ENCODE measurements at regions not wholly inside any gene's neighbourhood (a gene's known extent, or its start where the extent isn't known, plus 50 kb on each side); places are given as distances from the start of the nearest gene placed in this dataset.

DNA sequence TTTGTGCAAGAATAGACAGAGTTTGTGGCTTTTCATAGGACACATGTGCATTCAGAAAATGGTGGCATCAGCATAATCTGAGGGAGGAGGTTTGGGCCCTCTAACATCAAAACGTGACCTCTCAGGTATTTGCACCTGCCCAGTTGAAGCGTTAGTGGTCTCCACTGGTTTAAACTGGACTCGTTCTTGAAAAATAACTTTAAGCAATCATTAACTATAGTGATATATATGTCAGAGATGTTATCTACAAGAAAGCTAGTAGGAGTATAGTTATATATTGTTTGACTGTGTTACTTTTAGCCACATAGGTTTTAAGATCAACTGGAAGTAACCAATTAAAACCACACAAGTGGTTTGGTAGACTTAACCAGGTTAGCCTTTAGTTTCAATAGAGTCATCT is 607.4 kb downstream of the MAFB start:
- Histone ChIP-seq H3K27me3 (no peaks in the 10 kb centered on the region), H3K27ac (no peak overlapping the region), H3K4me3 (ENCODE audit: low read depth in 1 of 2, low read length in 1 of 2) (no peak overlapping the region), H3K4me1 (ENCODE audit: control insufficient read depth in 1 of 2, insufficient read depth in 1 of 2, low read depth in 1 of 2, low read length in 1 of 2) (no peaks in the 10 kb centered on the region), H3K36me3 (no peaks in the 10 kb centered on the region), H3K9me3 (no peaks in the 10 kb centered on the region)
- TF ChIP-seq, protein P1, sequence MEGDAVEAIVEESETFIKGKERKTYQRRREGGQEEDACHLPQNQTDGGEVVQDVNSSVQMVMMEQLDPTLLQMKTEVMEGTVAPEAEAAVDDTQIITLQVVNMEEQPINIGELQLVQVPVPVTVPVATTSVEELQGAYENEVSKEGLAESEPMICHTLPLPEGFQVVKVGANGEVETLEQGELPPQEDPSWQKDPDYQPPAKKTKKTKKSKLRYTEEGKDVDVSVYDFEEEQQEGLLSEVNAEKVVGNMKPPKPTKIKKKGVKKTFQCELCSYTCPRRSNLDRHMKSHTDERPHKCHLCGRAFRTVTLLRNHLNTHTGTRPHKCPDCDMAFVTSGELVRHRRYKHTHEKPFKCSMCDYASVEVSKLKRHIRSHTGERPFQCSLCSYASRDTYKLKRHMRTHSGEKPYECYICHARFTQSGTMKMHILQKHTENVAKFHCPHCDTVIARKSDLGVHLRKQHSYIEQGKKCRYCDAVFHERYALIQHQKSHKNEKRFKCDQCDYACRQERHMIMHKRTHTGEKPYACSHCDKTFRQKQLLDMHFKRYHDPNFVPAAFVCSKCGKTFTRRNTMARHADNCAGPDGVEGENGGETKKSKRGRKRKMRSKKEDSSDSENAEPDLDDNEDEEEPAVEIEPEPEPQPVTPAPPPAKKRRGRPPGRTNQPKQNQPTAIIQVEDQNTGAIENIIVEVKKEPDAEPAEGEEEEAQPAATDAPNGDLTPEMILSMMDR (IDR thresholded peaks at IDR 0.05) = no peak

DNA sequence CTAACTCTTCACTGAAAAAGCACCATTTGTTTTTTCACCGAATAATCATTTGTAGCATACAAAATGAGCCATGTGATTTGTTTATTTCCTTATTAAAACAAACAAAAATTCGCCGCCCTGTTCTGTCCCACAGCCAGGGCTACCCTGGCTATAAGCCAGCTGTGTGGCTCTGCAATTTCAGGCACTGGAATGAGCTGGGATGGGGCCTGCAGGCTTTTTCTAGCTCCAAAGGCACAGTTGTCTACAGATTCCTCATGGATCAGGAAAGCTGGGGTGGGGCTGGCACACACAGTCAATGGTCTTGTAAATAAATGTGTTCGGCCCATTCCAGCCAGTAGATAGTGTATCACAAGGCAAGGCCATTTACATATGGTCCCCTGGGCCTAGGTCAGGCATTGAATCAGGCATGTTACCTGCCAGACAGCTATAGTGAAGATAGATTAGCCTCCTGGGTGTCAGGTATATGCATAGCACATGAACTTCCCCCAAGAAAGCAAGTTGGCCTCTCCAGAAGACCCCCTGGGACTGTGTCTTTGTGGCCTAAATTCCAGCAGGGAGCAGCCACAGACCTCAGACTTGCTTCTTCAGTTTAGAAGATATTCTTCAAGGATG is 608.9 kb downstream of the MAFB start:
- no peaks in the 10 kb centered on the region for H3K4me1 ChIP-seq (ENCODE audit: control insufficient read depth in 1 of 2, insufficient read depth in 1 of 2, low read depth in 1 of 2, low read length in 1 of 2)
- no peak overlapping the region for H3K4me3 ChIP-seq (ENCODE audit: low read depth in 1 of 2, low read length in 1 of 2)
- no peaks in the 10 kb centered on the region for H3K27me3 ChIP-seq
- TF ChIP-seq, protein P1 (IDR thresholded peaks at IDR 0.05) = no peak
- H3K36me3 ChIP-seq = no peaks in the 10 kb centered on the region
- no peaks in the 10 kb centered on the region for H3K9me3 ChIP-seq
- no peak overlapping the region for H3K27ac ChIP-seq

DNA sequence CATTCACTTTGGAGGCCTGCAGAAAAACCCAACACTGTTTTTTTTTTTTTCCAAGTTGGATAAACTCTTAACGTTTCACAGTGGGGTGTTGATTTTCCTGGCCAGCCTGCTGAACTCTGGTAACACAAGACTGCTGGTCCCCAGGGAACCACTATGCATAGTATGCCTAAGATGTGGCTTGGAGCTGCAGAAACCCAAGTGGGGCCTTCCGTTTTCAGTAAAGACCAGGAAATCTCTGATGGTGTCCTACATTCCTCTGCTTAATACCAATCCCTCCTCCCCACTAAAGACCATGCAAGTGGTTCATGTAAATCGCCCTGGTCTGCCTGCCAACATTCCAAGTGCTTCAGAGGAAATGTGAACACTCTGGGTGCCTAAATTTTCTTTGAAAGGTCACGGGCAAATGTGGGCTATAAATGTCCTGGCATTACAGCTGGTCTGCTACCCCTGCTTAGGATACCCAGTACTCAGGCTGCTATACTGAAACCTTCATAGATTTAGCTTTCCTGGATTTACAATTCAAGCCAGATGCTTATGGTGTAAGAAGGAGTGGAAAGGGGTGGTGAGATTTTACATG is 615.4 kb downstream of the MAFB start:
- Histone ChIP-seq H3K4me3 (ENCODE audit: low read depth in 1 of 2, low read length in 1 of 2) (no peak overlapping the region), H3K36me3 (no peaks in the 10 kb centered on the region), H3K27ac (no peak overlapping the region), H3K9me3 (no peaks in the 10 kb centered on the region), H3K4me1 (ENCODE audit: control insufficient read depth in 1 of 2, insufficient read depth in 1 of 2, low read depth in 1 of 2, low read length in 1 of 2) (no peaks in the 10 kb centered on the region), H3K27me3 (no peaks in the 10 kb centered on the region)
- TF ChIP-seq, protein P1 (IDR thresholded peaks at IDR 0.05) = no peak

DNA sequence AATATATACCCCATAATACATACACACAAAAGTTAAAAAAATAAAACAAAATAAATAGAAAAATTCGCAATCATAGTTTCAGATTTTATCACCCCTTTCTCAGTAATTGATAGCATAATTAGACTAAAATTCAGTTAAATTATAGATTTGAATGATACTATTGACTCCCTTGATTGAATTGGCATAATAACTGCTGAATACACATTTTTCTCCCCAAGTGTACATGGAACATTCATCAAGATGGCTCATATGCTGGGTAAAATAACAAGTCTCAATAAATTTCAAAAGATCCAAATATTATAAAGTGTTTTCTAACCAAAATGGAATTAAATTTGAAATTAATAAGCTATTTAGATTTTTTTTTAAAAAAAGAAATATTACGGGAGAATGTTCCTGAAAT is 616.1 kb downstream of the MAFB start:
- Histone ChIP-seq H3K27ac (no peak overlapping the region), H3K4me3 (ENCODE audit: low read depth in 1 of 2, low read length in 1 of 2) (no peak overlapping the region), H3K9me3 (no peaks in the 10 kb centered on the region), H3K4me1 (ENCODE audit: control insufficient read depth in 1 of 2, insufficient read depth in 1 of 2, low read depth in 1 of 2, low read length in 1 of 2) (no peaks in the 10 kb centered on the region), H3K27me3 (no peaks in the 10 kb centered on the region), H3K36me3 (no peaks in the 10 kb centered on the region)
- TF ChIP-seq, protein P1 (IDR thresholded peaks at IDR 0.05) = no peak

DNA sequence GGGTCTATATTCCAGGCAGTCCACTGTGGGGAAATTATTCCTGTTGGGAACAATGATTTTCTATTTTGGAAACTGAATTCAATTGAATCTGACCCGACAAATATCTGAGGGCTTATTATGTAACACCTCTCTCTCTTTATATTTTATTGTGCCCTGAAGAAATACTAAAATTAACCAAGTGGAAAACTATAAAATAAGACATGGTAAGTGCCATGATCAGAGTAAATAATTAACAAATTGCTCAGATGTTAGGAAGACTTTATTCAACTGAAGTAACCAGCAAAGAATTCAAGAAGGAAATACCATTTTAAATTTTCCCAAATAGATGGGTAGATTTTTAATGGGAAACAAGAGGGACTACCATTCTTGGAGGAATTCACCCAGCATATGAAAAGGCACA is 632.9 kb downstream of the MAFB start:
- H3K27ac ChIP-seq = no peak overlapping the region
- no peaks in the 10 kb centered on the region for H3K4me1 ChIP-seq (ENCODE audit: control insufficient read depth in 1 of 2, insufficient read depth in 1 of 2, low read depth in 1 of 2, low read length in 1 of 2)
- H3K27me3 ChIP-seq = no peaks in the 10 kb centered on the region
- no peak overlapping the region for H3K4me3 ChIP-seq (ENCODE audit: low read depth in 1 of 2, low read length in 1 of 2)
- no peaks in the 10 kb centered on the region for H3K36me3 ChIP-seq
- H3K9me3 ChIP-seq = no peaks in the 10 kb centered on the region
- TF ChIP-seq, protein P1 (IDR thresholded peaks at IDR 0.05) = no peak

All from neutrophil (primary cell).